AG09309 (cell line): ENCODE measurements at regions not wholly inside any gene's neighbourhood (a gene's known extent, or its start where the extent isn't known, plus 50 kb on each side); places are given as distances from the start of the nearest gene placed in this dataset.
"Not testable (repeated sequence)": the region's sequence is repeated elsewhere in the genome, so short reads cannot be mapped to it uniquely, and the experiment has no call there.

Experiments used
- DNase-seq: peaks from one replicate; pipeline ENCODE4 v3.0.0-alpha.2; 2010; ENCODE audit warnings: low read depth
- H3K4me3 ChIP-seq: 2 replicates; pipeline ENCODE4 v1.5.1; 2011; ENCODE audit warnings: mild to moderate bottlenecking, low read depth, low read length, moderate library complexity; ENCODE audit not compliant: control insufficient read depth
- CTCF ChIP-seq: IDR thresholded peaks from 2 replicates; pipeline ENCODE4 v1.5.1; 2011; ENCODE audit warnings: mild to moderate bottlenecking, low read depth, low read length, inconsistent platforms; ENCODE audit not compliant: insufficient read depth, control insufficient read depth; ENCODE audit errors: missing control alignments

- H3K4me3 ChIP-seq: no peak overlapping the region
- no peak for TF ChIP-seq CTCF
- no peak for DNase-seq
Observed at GRCh38 chr7:4606797-4607196, 75.3 kb upstream of the FOXK1 start.

- TF ChIP-seq CTCF: no peak
- DNase-seq: no peak
- no peak overlapping the region for H3K4me3 ChIP-seq
Observed at GRCh38 chr7:4607311-4607729, 74.8 kb upstream of the FOXK1 start.

GRCh38 chr7:4609576-4609975 lies 72.5 kb upstream of the FOXK1 start:
- DNase-seq, H3K4me3 ChIP-seq: not testable (repeated sequence)

GRCh38 chr7:4610768-4611467 lies 71.2 kb upstream of the FOXK1 start:
- H3K4me3 ChIP-seq: no peak overlapping the region
- TF ChIP-seq CTCF: peak; percentile 78
- DNase-seq: no peak

- H3K4me3 ChIP-seq: no peak overlapping the region
- DNase-seq: no peak
- no peak for TF ChIP-seq CTCF
Observed at GRCh38 chr7:4612237-4612636, 69.9 kb upstream of the FOXK1 start.

- no peak for DNase-seq
- no peak for TF ChIP-seq CTCF
- peak overlapping the region; percentile 33 for H3K4me3 ChIP-seq
Observed at GRCh38 chr7:4612939-4613841, 68.9 kb upstream of the FOXK1 start.
